GM12872 (cell line): ENCODE measurements at regions not wholly inside any gene's neighbourhood (a gene's known extent, or its start where the extent isn't known, plus 50 kb on each side); places are given as distances from the start of the nearest gene placed in this dataset.

Experiments used
- CTCF ChIP-seq: IDR thresholded peaks from 3 replicates; pipeline ENCODE4 v1.5.1; 2011; ENCODE audit warnings: low read depth, mild to moderate bottlenecking, low read length, moderate library complexity; ENCODE audit not compliant: insufficient read depth

- no peak for TF ChIP-seq CTCF
Observed at GRCh38 chr17:77838748-77839697, 119.5 kb upstream of the TNRC6C start.

- TF ChIP-seq CTCF: no peak
Observed at GRCh38 chr17:77839698-77840512, 118.6 kb upstream of the TNRC6C start.

- no peak for TF ChIP-seq CTCF
Observed at GRCh38 chr17:77840513-77841165, 117.9 kb upstream of the TNRC6C start.

- TF ChIP-seq CTCF: no peak
Observed at GRCh38 chr17:77841742-77842527, 116.6 kb upstream of the TNRC6C start.

- no peak for TF ChIP-seq CTCF
Observed at GRCh38 chr17:77842528-77843147, 115.9 kb upstream of the TNRC6C start.

- no peak for TF ChIP-seq CTCF
Observed at GRCh38 chr17:77843896-77844295, 114.6 kb upstream of the TNRC6C start.
